Erythroblast (primary cell): ENCODE measurements at regions not wholly inside any gene's neighbourhood (a gene's known extent, or its start where the extent isn't known, plus 50 kb on each side); places are given as distances from the start of the nearest gene placed in this dataset.

Source experiments
- DNase-seq, 2 experiments: peaks; one replicate each; lab custom pipeline; 2025; lab: John Stamatoyannopoulos, UW
- GATA1 ChIP-seq: IDR thresholded peaks from 2 replicates; pipeline ENCODE4 v1.6.1; 2011; ENCODE audit warnings: low read depth, mild to moderate bottlenecking, control low read depth, low read length, moderate library complexity
- POLR2A ChIP-seq: IDR thresholded peaks from 2 replicates; pipeline ENCODE4 v1.6.1; 2011; ENCODE audit warnings: mild to moderate bottlenecking, low read length

- TF ChIP-seq POLR2A (no peak), GATA1 (no peak)
- no peak for DNase-seq
These were observed 53.4 kb upstream of the RPS23 start for GRCh38 chr5:82331557-82331956.

GRCh38 chr5:82330530-82331270 lies 52.5 kb upstream of the RPS23 start:
- TF ChIP-seq POLR2A (no peak), GATA1 (no peak)

GRCh38 chr5:82329393-82329792 lies 51.2 kb upstream of the RPS23 start:
- peak; percentile 16 to 56 for DNase-seq
- TF ChIP-seq POLR2A, result no peak
- no peak for TF ChIP-seq GATA1

More at GRCh38 chr5:82330530-82331270, 52.5 kb upstream of the RPS23 start:
- no peak for DNase-seq
